WTC11 (cell line): ENCODE measurements at regions not wholly inside any gene's neighbourhood (a gene's known extent, or its start where the extent isn't known, plus 50 kb on each side); places are given as distances from the start of the nearest gene placed in this dataset.

Experiments used
- ATAC-seq: fragments of 200-7000 bp; cut with Tn5 transposase; 2 replicates; pipeline ENCODE4 v1.10.0; 2021; ENCODE audit warnings: mild to moderate bottlenecking, moderate library complexity
- CTCF ChIA-PET: fragments of 300-600 bp; sonication (Branson Sonifier 250); formaldehyde crosslinking; loops from one replicate; lab custom pipeline; 2021; ENCODE audit warnings: antibody characterized with exemption; lab: Charles Lee
- POLR2A ChIA-PET: fragments of 350-600 bp; sonication (Branson Sonifier 250); formaldehyde crosslinking; loops from one replicate; lab custom pipeline; 2021; ENCODE audit warnings: antibody characterized with exemption; lab: Charles Lee
- DNase-seq: peaks from one replicate; pipeline ENCODE4 v3.0.0; 2021; ENCODE audit warnings: low spot score
- H3K27ac Mint-ChIP-seq: 2 replicates; pipeline ENCODE4 v1.8.0; 2021; ENCODE audit warnings: mixed read lengths
- H3K27me3 Mint-ChIP-seq: 2 replicates; pipeline ENCODE4 v1.8.0; 2021; ENCODE audit warnings: low read depth, mild to moderate bottlenecking, moderate library complexity, mixed read lengths
- H3K36me3 Mint-ChIP-seq: 2 replicates; pipeline ENCODE4 v1.8.0; 2021; ENCODE audit warnings: mixed read lengths
- H3K4me1 Mint-ChIP-seq: 2 replicates; pipeline ENCODE4 v1.8.0; 2022; ENCODE audit warnings: mixed read lengths
- H3K4me3 Mint-ChIP-seq: 2 replicates; pipeline ENCODE4 v1.8.0; 2021; ENCODE audit warnings: mild to moderate bottlenecking, moderate library complexity, mixed read lengths
- H3K9me3 Mint-ChIP-seq: 2 replicates; pipeline ENCODE4 v1.8.0; 2021; ENCODE audit warnings: mixed read lengths
- AR ChIP-seq: fragments of 250-450 bp; sonication (Bioruptor Pico); IDR thresholded peaks from 2 replicates; pipeline ENCODE4 v1.9.0; 2021; ENCODE audit warnings: mild to moderate bottlenecking
- ATF6 ChIP-seq: sonication (generic); formaldehyde crosslinking; IDR thresholded peaks from 2 replicates; pipeline ENCODE4 v1.8.1; 2023; ENCODE audit warnings: mild to moderate bottlenecking, missing genetic modification reagents
- CREM ChIP-seq: sonication (generic); formaldehyde crosslinking; IDR thresholded peaks from 2 replicates; pipeline ENCODE4 v1.8.1; 2022; ENCODE audit warnings: mild to moderate bottlenecking, missing genetic modification reagents, moderate library complexity
- E2F5 ChIP-seq: sonication (generic); formaldehyde crosslinking; IDR thresholded peaks from 2 replicates; pipeline ENCODE4 v1.8.1; 2022; ENCODE audit warnings: mild to moderate bottlenecking, moderate library complexity, missing genetic modification reagents
- FOXJ3 ChIP-seq: sonication (generic); formaldehyde crosslinking; IDR thresholded peaks from 2 replicates; pipeline ENCODE4 v1.9.0; 2021; ENCODE audit warnings: missing genetic modification reagents, mild to moderate bottlenecking, borderline replicate concordance
- FOXK1 ChIP-seq: sonication (generic); formaldehyde crosslinking; IDR thresholded peaks from 2 replicates; pipeline ENCODE4 v1.8.0; 2022; ENCODE audit warnings: mild to moderate bottlenecking, moderate library complexity, missing genetic modification reagents
- FOXP1 ChIP-seq: sonication (generic); formaldehyde crosslinking; IDR thresholded peaks from 2 replicates; pipeline ENCODE4 v1.8.0; 2022; ENCODE audit warnings: missing genetic modification reagents, mild to moderate bottlenecking, moderate library complexity, borderline replicate concordance
- GABPB1 ChIP-seq: sonication (generic); formaldehyde crosslinking; IDR thresholded peaks from 2 replicates; pipeline ENCODE4 v1.8.1; 2023; ENCODE audit warnings: mild to moderate bottlenecking, missing genetic modification reagents
- HMGXB4 ChIP-seq: sonication (generic); formaldehyde crosslinking; IDR thresholded peaks from 2 replicates; pipeline ENCODE4 v1.8.1; 2023; ENCODE audit warnings: mild to moderate bottlenecking, moderate library complexity, missing genetic modification reagents
- JUN ChIP-seq: sonication (generic); formaldehyde crosslinking; IDR thresholded peaks from 2 replicates; pipeline ENCODE4 v1.8.0; 2023; ENCODE audit warnings: mild to moderate bottlenecking, missing genetic modification reagents
- MYBL2 ChIP-seq: sonication (generic); formaldehyde crosslinking; IDR thresholded peaks from 2 replicates; pipeline ENCODE4 v1.8.1; 2023; ENCODE audit warnings: mild to moderate bottlenecking, moderate library complexity, missing genetic modification reagents
- NR3C1 ChIP-seq: sonication (generic); formaldehyde crosslinking; conservative IDR thresholded peaks from 2 replicates; pipeline ENCODE4 v1.8.1; 2023; ENCODE audit warnings: low read depth, mild to moderate bottlenecking, missing genetic modification reagents
- PRDM15 ChIP-seq: sonication (generic); formaldehyde crosslinking; IDR thresholded peaks from 2 replicates; pipeline ENCODE4 v1.8.0; 2022; ENCODE audit warnings: missing genetic modification reagents
- RELA ChIP-seq: sonication (generic); formaldehyde crosslinking; IDR thresholded peaks from 2 replicates; pipeline ENCODE4 v1.8.1; 2022; ENCODE audit warnings: missing genetic modification reagents, mild to moderate bottlenecking, borderline replicate concordance
- RORB ChIP-seq: fragments of 250-450 bp; sonication (Bioruptor Pico); IDR thresholded peaks from 2 replicates; pipeline ENCODE4 v1.9.0; 2021; ENCODE audit warnings: mild to moderate bottlenecking
- TCF7 ChIP-seq: sonication (generic); formaldehyde crosslinking; IDR thresholded peaks from 2 replicates; pipeline ENCODE4 v1.8.0; 2022; ENCODE audit warnings: mild to moderate bottlenecking, low read depth, missing genetic modification reagents, moderate library complexity
- TP53 ChIP-seq: sonication (generic); formaldehyde crosslinking; IDR thresholded peaks from 2 replicates; pipeline ENCODE4 v1.8.1; 2023; ENCODE audit warnings: mild to moderate bottlenecking, missing genetic modification reagents
- USF1 ChIP-seq: sonication (generic); formaldehyde crosslinking; IDR thresholded peaks from 2 replicates; pipeline ENCODE4 v1.8.0; 2022; ENCODE audit warnings: mild to moderate bottlenecking, missing genetic modification reagents
- ZBTB43 ChIP-seq: sonication (generic); formaldehyde crosslinking; IDR thresholded peaks from 2 replicates; pipeline ENCODE4 v1.8.1; 2023; ENCODE audit warnings: mild to moderate bottlenecking, missing genetic modification reagents
- ZNF416 ChIP-seq: fragments of 250-450 bp; sonication (Bioruptor Pico); IDR thresholded peaks from 2 replicates; pipeline ENCODE4 v1.9.0; 2021; ENCODE audit warnings: mild to moderate bottlenecking, inconsistent platforms
- ZNF671 ChIP-seq: fragments of 250-450 bp; sonication (Bioruptor Pico); IDR thresholded peaks from 2 replicates; pipeline ENCODE4 v1.8.0; 2021; ENCODE audit warnings: mild to moderate bottlenecking

GRCh38 chr21:34263629-34264028, 100.2 kb upstream of the KCNE2 start:
- TF ChIP-seq ZNF671 = no peak
- TF ChIP-seq TP53 = no peak
- no peak for TF ChIP-seq GABPB1 (CRISPR knock-in tag)
- no peak for TF ChIP-seq FOXJ3 (CRISPR knock-in tag)
- no peak for TF ChIP-seq PRDM15 (CRISPR knock-in tag)
- TF ChIP-seq AR = no peak
- TF ChIP-seq ZNF416 = no peak
- no peak for TF ChIP-seq HMGXB4 (CRISPR knock-in tag)
- TF ChIP-seq ZBTB43 = no peak
- TF ChIP-seq RELA (CRISPR knock-in tag) = no peak
- no peak for TF ChIP-seq CREM (CRISPR knock-in tag)
- no peak for TF ChIP-seq MYBL2 (CRISPR knock-in tag)
- no peak for TF ChIP-seq E2F5 (CRISPR knock-in tag)
- TF ChIP-seq JUN = no peak
- TF ChIP-seq FOXP1 (CRISPR knock-in tag) = no peak
- Mint-ChIP-seq H3K36me3 (peaks cover 12% of the 10 kb centered on the region; the same call in 1 of the 2 replicates), H3K27ac (no peak overlapping the region), H3K27me3 (no peaks in the 10 kb centered on the region), H3K9me3 (peaks cover 17% of the 10 kb centered on the region), H3K4me3 (no peak overlapping the region), H3K4me1 (0 out of 2 replicates have a peak, but pooled peaks cover 3% of the 10 kb centered on the region)
- ChIA-PET CTCF (no interaction called here), POLR2A (no interaction called here)
- no peak for ATAC-seq
- DNase-seq = no peak

GRCh38 chr21:34266351-34266750, 97.5 kb upstream of the KCNE2 start:
- no peak for TF ChIP-seq ZBTB43
- no peak for TF ChIP-seq ATF6
- no peak for TF ChIP-seq NR3C1 (CRISPR knock-in tag)
- TF ChIP-seq JUN = no peak
- TF ChIP-seq TCF7 (CRISPR knock-in tag) = no peak
- no peak for TF ChIP-seq ZNF416
- TF ChIP-seq FOXK1 (CRISPR knock-in tag) = no peak
- no peak for TF ChIP-seq RORB (CRISPR knock-in tag)
- TF ChIP-seq USF1 (CRISPR knock-in tag) = no peak
- Mint-ChIP-seq H3K27me3 (no peaks in the 10 kb centered on the region), H3K4me3 (no peak overlapping the region), H3K36me3 (peaks cover 12% of the 10 kb centered on the region; the same call in 1 of the 2 replicates), H3K4me1 (peaks cover 9% of the 10 kb centered on the region), H3K27ac (no peak overlapping the region), H3K9me3 (peaks cover 12% of the 10 kb centered on the region)
- POLR2A ChIA-PET = no interaction called here
- ATAC-seq (no peak), DNase-seq (no peak)
- CTCF ChIA-PET = interaction anchor here (1.6 kb wide), 1 partner anchor 82 kb away, joined by 4 read pairs; no protein-coding TSS in a partner anchor
